MCF 10A (cell line): ENCODE measurements at regions not wholly inside any gene's neighbourhood (a gene's known extent, or its start where the extent isn't known, plus 50 kb on each side); places are given as distances from the start of the nearest gene placed in this dataset.

Source experiments
- BruUV-seq: library from RNA; stranded (reverse); fragments of 400-500 nt; replicated peaks from 2 replicates; lab custom pipeline; 2021; lab: Mats Ljungman, UMichigan
- CTCF ChIA-PET: fragments of 300-600 bp; sonication (Branson Sonifier 250); formaldehyde crosslinking; extraction: SDS; loops from one replicate; lab custom pipeline; 2021; ENCODE audit warnings: antibody characterized with exemption, inconsistent platforms; lab: Yijun Ruan, JAX
- POLR2A ChIA-PET: fragments of 300-600, 350-650 bp; sonication (Branson Sonifier 250); formaldehyde crosslinking; extraction: SDS; loops from one replicate; lab custom pipeline; 2020; ENCODE audit warnings: antibody characterized with exemption, inconsistent platforms; lab: Yijun Ruan, JAX
- DNase-seq: peaks from one replicate; pipeline ENCODE4 v3.0.0-alpha.2; 2018; ENCODE audit not compliant: unreplicated experiment
- H3K27ac Mint-ChIP-seq: one replicate; pipeline ENCODE4 v1.8.0; 2022; ENCODE audit warnings: mild to moderate bottlenecking, low read depth, mixed read lengths; ENCODE audit not compliant: unreplicated experiment
- H3K27me3 Mint-ChIP-seq: one replicate; pipeline ENCODE4 v1.8.0; 2022; ENCODE audit warnings: mixed read lengths; ENCODE audit not compliant: insufficient read depth, unreplicated experiment
- H3K36me3 Mint-ChIP-seq: one replicate; pipeline ENCODE4 v1.8.0; 2022; ENCODE audit warnings: mild to moderate bottlenecking, moderate library complexity, mixed read lengths; ENCODE audit not compliant: insufficient read depth, unreplicated experiment
- H3K4me1 Mint-ChIP-seq: one replicate; pipeline ENCODE4 v1.8.0; 2022; ENCODE audit warnings: mixed read lengths; ENCODE audit not compliant: insufficient read depth, unreplicated experiment
- H3K4me3 Mint-ChIP-seq: one replicate; pipeline ENCODE4 v1.8.0; 2022; ENCODE audit warnings: mild to moderate bottlenecking, moderate library complexity, mixed read lengths; ENCODE audit not compliant: unreplicated experiment
- H3K9me3 Mint-ChIP-seq: one replicate; pipeline ENCODE4 v1.8.0; 2022; ENCODE audit warnings: mixed read lengths; ENCODE audit not compliant: unreplicated experiment
- CTCF ChIP-seq: fragments of 200-600 bp; IDR thresholded peaks from one replicate; pipeline ENCODE4 v1.8.0; 2022; ENCODE audit warnings: antibody characterized with exemption, mild to moderate bottlenecking; ENCODE audit not compliant: unreplicated experiment
- intact Hi-C: fragments of 100-400 bp; cut with micrococcal nuclease; formaldehyde crosslinking; loops from 2 replicates; pipeline ENCODE4 v1.14.1; 2022

GRCh38 chr4:85165808-85166207, 199.3 kb upstream of the WDFY3 start:
- no TSS peak for BruUV-seq
- H3K27ac Mint-ChIP-seq = no peak overlapping the region
- H3K36me3 Mint-ChIP-seq = no peaks in the 10 kb centered on the region
- peaks cover 7% of the 10 kb centered on the region for H3K9me3 Mint-ChIP-seq
- H3K4me3 Mint-ChIP-seq = no peak overlapping the region
- ChIA-PET POLR2A (no interaction called here), CTCF (interaction anchor here (1.2 kb wide), 1 partner anchor 13 kb away, joined by 5 read pairs; no protein-coding TSS in a partner anchor)
- intact Hi-C loops = no loop called here
- no peaks in the 10 kb centered on the region for H3K27me3 Mint-ChIP-seq
- peaks cover 10% of the 10 kb centered on the region for H3K4me1 Mint-ChIP-seq
- no peak for DNase-seq
- no peak for TF ChIP-seq CTCF

- no peaks in the 10 kb centered on the region for H3K27me3 Mint-ChIP-seq
- POLR2A ChIA-PET = interaction anchor here (0.5 kb wide), 1 partner anchor 119 kb away, joined by 3 read pairs; no protein-coding TSS in a partner anchor
- CTCF ChIA-PET = interaction anchor here (0.8 kb wide), 1 partner anchor 205 kb away, joined by 3 read pairs; no protein-coding TSS in a partner anchor
- TF ChIP-seq CTCF = no peak
- no peak overlapping the region for H3K4me3 Mint-ChIP-seq
- peaks cover 10% of the 10 kb centered on the region for H3K4me1 Mint-ChIP-seq
- BruUV-seq = no TSS peak
- intact Hi-C loops = no loop called here
- no peak for DNase-seq
- H3K36me3 Mint-ChIP-seq = no peaks in the 10 kb centered on the region
- H3K9me3 Mint-ChIP-seq = peaks cover 7% of the 10 kb centered on the region
- no peak overlapping the region for H3K27ac Mint-ChIP-seq
Observed at GRCh38 chr4:85166318-85166717, 199.8 kb upstream of the WDFY3 start.

- peaks cover 14% of the 10 kb centered on the region for H3K9me3 Mint-ChIP-seq
- DNase-seq = no peak
- TF ChIP-seq CTCF = no peak
- ChIA-PET POLR2A (interaction anchor here (0.7 to 1.0 kb wide), 3 partner anchors 15 to 657 kb away, joined by 3 to 4 read pairs (median 3); no protein-coding TSS in a partner anchor), CTCF (interaction anchor here (0.7 to 1.3 kb wide), 3 partner anchors 21 to 201 kb away, joined by 3 to 4 read pairs (median 3); no protein-coding TSS in a partner anchor)
- H3K27me3 Mint-ChIP-seq = no peaks in the 10 kb centered on the region
- H3K4me3 Mint-ChIP-seq = no peak overlapping the region
- no peak overlapping the region for H3K27ac Mint-ChIP-seq
- no peaks in the 10 kb centered on the region for H3K36me3 Mint-ChIP-seq
- BruUV-seq = no TSS peak
- intact Hi-C loops = no loop called here
- H3K4me1 Mint-ChIP-seq = peaks cover 10% of the 10 kb centered on the region
Observed at GRCh38 chr4:85168234-85168834, 201.8 kb upstream of the WDFY3 start.

- ChIA-PET POLR2A (interaction anchor here (1.0 kb wide), 1 partner anchor 188 kb away, joined by 4 read pairs; no protein-coding TSS in a partner anchor), CTCF (no interaction called here)
- Mint-ChIP-seq H3K9me3 (peaks cover 14% of the 10 kb centered on the region), H3K36me3 (no peaks in the 10 kb centered on the region), H3K4me1 (peaks cover 10% of the 10 kb centered on the region), H3K4me3 (no peak overlapping the region), H3K27me3 (no peaks in the 10 kb centered on the region), H3K27ac (no peak overlapping the region)
- no TSS peak for BruUV-seq
- intact Hi-C loops = no loop called here
- no peak for TF ChIP-seq CTCF
- no peak for DNase-seq
Observed at GRCh38 chr4:85170241-85170640, 203.8 kb upstream of the WDFY3 start.
